ENCODE measurements at regions not wholly inside any gene's neighbourhood (a gene's known extent, or its start where the extent isn't known, plus 50 kb on each side); places are given as distances from the start of the nearest gene placed in this dataset.

DNA sequence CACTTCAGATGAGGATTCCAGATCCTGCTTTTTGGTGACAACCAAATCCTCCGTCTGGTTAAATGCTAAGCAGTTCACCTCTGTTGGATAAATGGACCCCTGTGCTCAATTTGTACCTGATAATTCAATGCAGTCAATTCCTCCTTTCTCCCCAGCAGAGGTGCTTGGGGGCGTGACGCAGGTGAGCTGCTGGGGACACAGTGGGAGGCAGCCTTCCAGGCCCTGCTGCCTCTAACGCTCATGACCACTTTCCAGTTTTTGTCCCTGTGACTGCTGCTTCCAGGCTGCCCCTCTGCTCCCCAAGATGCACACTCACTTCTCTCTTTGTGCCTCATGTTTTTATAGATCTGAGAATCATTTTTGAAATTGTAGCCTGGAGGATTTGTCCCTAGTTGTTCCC lies 78.5 kb downstream of the TTLL2 start:
- TF ChIP-seq CTCF (IDR thresholded peaks at IDR 0.05) (no peak), BHLHE40 (IDR thresholded peaks at IDR 0.05; ENCODE audit: low read depth, low read length) (no peak), JUNB (IDR thresholded peaks at IDR 0.05) (no peak), RCOR1 (IDR thresholded peaks at IDR 0.05; ENCODE audit: low read depth, low read length) (no peak), SMC3 (IDR thresholded peaks at IDR 0.05) (no peak), ZC3H11A (IDR thresholded peaks at IDR 0.05) (no peak), POLR2A (IDR thresholded peaks at IDR 0.05; ENCODE audit: low read length) (no peak), RFX5 (IDR thresholded peaks at IDR 0.05) (no peak), MAZ (IDR thresholded peaks at IDR 0.05; ENCODE audit: borderline replicate concordance, low read depth, low read length) (no peak), POLR2AphosphoS2 (conservative IDR thresholded peaks at IDR 0.05; ENCODE audit: low read length) (no peak)

Data from A549 (cell line).